NK-92 treated with Interleukin-12 subunit alpha and Interleukin-12 subunit beta, amount 100 ng/mL, for 24 hours (cell line): ENCODE measurements at regions not wholly inside any gene's neighbourhood (a gene's known extent, or its start where the extent isn't known, plus 50 kb on each side); places are given as distances from the start of the nearest gene placed in this dataset.

Experiments used
- DNase-seq: peaks from one replicate; lab custom pipeline; 2025; lab: John Stamatoyannopoulos, UW

DNA sequence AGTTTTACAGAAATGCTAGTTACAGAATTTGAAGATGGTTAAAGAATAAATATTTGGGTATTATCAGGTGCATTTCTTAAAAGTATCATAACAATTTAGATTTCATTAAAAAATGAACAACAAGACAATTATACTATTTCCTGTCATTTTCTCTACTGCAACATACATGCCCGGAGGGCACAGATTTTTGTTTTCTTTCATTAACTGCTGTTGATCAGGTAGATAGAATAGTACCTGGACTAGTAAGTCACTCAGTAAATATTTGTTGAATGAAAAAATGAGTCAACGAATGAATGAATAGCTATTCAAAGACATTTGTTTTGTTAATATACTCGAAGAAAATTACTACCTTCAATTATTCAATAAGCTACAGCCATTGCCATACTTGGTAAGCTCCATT, 531.2 kb upstream of the VRK2 start:
- DNase-seq = no peak

- DNase-seq = no peak
Observed at GRCh38 chr2:57516698-57517340, 529.8 kb upstream of the VRK2 start.

DNA sequence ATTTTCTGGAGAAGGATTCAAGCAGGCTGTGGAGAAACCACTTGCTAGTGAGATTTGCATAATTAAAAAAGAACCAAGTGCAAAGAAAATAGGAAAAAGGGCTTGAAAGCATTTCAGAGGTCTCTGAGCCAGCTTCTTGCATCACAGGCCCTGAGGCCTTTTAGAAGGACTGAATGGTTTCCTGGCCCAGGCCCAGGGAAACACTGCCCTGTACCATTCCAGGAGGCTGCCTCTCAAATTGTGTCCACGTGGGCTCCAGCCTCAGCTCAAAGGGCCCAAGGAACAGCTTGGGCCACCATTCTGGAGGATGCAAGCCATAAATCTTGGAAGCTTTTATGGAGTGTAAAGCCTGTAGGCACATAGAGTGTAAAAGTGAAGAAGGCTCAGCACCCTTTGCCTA, 523.3 kb upstream of the VRK2 start:
- no peak for DNase-seq

GRCh38 chr2:57527685-57528084, 518.9 kb upstream of the VRK2 start:
- DNase-seq = no peak

- DNase-seq = no peak
Observed at GRCh38 chr2:57528499-57528898, 518.1 kb upstream of the VRK2 start.

DNA sequence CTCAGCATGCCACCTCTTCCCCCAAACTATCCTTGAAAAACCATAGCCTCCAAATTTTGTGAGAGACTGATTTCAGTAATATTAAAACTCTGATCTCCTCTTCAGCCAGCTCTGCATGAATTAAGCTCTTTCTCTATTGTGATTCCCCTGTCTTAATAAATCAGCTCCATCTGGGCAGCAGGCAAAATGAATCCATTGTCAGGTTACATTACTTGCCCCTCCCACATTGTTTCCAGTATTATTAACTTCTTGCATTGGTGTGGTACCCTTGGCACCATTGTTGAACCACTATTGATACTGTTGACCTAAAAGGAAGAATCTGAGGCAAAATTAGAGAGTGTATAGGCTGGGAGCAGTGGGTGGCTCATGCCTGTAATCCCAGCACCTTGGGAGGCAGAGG, 512.2 kb upstream of the VRK2 start:
- DNase-seq = no peak

DNA sequence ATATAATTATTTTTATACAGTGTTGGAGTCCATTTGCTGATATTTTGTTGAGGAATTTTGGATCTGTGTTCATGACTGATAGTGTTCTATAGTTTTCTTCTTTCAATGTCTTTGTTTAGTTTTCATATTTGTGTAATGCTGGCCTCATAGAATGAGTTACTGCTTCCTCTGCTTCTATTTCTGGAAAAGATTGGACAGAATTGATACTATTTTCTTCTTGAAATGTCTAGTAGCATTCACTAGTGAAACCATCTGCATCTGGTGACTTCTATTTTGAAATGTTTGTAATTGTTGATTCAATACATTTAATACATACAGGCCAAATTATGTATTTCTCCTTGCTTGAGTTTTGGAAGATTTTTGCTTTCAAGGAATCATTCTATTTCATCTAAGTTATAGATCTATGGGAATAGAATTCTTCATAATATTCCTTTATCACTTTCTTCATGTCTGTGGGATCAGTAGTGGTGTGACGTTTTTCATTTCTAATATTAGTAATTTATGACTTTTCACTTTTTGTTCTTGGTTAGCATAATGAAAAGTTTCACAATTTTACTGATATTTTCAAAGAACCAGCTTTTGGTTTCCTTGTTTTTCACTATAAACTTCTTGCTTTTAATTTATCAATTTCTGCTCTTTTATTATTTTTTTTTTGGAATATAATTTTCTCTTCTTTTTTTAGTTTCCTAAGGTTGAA, 509.9 kb upstream of the VRK2 start:
- DNase-seq = no peak

DNA sequence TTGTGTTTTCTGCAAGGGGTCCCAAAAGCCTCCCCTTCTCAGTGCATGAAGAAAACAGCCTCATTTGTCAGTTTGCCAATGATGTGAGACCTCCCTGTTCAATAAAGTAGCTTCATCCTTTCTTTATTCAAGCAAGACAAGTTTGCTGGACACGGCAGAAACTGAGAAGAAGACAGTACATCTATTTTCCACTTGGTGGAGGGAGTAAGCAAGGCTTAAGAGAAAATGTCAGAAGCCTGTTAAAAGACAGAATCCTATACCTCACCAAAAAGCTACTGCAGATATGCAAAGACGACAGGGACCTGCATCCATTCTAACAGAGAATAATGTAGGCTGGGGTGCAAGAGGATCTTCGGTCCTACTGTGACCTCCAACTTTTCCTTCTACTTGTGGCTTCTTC, 506.8 kb upstream of the VRK2 start:
- DNase-seq = no peak

GRCh38 chr2:57542081-57542480, 504.5 kb upstream of the VRK2 start:
- no peak for DNase-seq

DNA sequence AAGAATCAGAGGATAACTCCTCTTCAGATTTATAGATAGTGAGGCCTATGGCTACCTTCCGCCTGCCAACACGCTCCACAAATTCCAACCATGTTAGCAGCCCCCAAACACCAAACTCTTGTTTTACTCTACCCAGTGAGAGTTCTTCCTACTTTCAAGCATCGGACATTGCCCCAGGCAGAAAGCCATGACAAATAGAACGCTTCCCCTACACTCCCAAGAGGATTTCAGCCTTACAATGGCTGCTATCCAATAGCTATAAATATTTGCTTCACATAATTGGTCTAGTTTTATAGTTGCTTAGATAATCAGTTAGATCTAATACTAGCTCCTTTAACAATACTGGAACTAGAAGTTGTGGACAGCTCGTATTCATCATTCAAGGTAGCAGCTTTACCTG, 503.4 kb upstream of the VRK2 start:
- DNase-seq = no peak

DNA sequence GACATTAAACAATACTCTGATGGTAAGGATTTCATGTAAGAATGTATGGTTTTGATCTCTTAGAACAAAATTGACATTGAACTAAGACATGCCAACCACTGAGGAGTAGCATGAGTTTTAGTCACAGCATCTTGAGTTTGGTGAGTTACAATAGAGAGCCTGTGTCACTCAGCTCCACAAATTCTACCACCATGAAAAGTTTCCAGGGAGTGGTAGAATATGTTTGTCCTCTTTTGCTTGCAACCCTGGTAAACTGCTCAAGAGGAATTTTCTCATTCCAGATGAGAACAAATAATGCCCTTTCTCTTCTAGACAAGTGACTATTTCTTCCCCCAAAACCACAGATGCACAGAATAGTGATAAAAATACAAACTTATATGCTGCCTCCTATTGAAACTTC, 502.0 kb upstream of the VRK2 start:
- DNase-seq = no peak

DNA sequence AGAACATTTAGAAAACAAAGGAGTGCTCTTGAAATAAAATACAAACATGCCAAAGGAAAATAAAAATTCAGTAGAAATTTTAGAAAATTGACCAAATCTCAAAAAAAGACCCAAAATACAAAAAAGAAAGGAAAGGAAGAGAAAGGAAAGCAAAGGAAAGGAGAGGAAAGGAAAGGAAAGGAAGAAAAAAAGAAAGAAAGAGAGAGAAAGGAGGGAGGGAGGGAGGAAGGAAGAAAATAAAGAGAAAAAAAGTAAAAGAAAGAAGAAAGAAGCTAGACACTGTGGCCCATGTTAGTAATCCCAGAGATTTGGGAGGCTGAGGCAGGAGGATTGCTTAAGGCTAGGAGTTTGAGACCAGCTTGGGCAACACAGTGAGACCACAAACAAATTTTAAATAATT, 500.1 kb upstream of the VRK2 start:
- no peak for DNase-seq

DNA sequence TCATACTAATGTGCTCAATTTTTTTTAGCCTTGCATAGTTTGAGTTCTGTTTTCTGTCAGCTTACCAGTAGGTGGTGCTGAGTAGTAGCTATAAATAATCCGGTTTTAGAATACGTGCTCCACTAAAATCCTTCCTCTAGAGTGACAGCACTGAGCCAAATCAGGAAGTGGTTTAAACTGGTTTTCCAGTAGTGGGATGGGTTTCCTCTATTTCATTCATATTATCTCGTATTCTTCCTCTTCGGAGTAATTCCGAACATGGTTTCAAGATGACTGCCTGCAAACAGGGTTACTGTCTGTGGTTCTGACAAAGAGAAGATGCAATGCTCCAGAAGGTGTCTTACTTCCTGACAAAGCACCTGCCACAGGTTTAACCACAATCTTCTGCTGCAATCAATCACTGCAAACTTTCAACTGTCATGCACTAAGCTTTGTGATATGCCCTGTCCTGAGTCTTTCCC, 496.9 kb upstream of the VRK2 start:
- DNase-seq = no peak

- DNase-seq = no peak
Observed at GRCh38 chr2:57550912-57551311, 495.7 kb upstream of the VRK2 start.

DNA sequence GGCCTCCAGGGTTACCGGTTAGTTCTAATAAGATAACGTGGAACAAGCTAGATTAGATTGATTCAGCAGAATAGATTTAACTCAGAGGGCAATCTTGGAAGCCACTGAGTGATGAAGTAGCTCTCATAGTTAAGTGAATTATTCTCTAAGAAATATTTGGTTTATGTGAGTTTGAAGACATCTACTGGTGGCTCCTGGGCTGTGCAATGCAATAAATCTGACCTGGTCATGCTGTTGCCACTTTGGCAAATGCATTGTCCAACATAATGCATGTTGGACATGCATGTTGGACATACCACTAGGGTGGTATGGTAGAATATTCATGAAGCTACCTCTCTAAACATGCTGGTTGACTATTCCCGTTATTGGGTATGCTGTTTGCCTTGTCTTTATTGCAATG, 493.7 kb upstream of the VRK2 start:
- DNase-seq = no peak

DNA sequence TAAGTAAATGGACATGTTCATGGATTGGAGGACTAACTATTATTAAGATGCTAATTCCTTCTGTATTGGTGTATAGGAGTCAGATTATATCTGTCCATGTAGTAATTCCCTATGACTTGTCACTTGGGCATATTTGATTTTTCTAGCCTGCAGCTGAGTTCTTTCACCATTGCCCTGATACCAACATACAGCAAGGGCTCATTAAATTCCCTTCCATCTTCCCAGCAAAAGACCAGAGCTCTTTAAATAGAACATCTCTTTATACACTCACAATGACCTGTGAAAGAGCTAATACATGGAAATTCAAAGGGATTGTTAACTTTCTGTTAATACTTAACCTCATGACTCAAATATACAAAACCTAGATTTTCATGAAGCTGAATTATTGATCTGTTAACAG, 492.3 kb upstream of the VRK2 start:
- no peak for DNase-seq

- no peak for DNase-seq
Observed at GRCh38 chr2:57558312-57558711, 488.3 kb upstream of the VRK2 start.

- no peak for DNase-seq
Observed at GRCh38 chr2:57562495-57562894, 484.1 kb upstream of the VRK2 start.

- DNase-seq = no peak
Observed at GRCh38 chr2:57563015-57563414, 483.6 kb upstream of the VRK2 start.

GRCh38 chr2:57567245-57567644, 479.4 kb upstream of the VRK2 start:
- DNase-seq = no peak

GRCh38 chr2:57569396-57569795, 477.2 kb upstream of the VRK2 start:
- DNase-seq = no peak

DNA sequence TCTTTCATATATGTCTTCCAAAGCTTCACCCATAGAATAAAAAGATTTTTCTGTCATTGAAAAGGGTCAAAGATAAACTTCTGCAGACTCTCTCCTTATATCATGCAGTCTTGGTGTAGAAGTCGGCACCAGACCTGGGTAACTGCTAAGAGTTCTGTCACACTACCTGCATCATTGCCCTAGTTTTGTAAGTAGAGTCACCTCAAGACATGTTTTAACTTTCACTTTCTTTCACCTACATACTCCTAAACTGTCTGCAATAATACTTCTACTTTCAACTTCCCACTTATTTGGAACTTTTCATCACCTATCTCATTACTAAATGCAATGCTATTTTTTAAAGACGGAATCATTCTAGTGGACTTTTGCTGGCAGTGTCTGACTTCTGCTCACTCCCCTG, 475.6 kb upstream of the VRK2 start:
- no peak for DNase-seq

DNA sequence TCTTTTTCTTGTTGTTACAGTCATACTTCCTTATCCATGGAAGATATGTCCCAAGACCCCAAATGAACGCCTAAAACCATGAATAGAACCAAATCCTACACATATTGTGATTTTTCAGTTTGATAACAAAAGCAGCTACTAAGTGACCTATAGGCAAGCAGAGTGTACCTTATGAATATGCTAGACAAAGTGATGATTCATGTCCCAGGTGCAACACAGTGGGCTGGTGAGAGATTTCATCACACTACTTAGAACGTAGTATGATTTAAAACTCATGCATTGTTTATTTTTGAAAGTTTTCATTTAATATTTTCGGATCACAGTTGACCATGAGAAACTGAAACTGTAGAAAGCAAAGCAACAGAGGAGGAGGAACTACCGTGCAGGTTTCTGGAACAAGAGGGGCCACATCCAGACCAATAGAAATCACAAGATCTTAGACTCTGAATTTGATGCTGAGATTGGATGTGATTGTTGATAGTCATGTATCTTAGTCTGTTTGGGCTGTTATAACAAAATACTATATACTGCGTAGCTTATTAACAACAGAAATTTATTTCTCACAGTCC, 470.8 kb upstream of the VRK2 start:
- no peak for DNase-seq

GRCh38 chr2:57576983-57577382, 469.6 kb upstream of the VRK2 start:
- no peak for DNase-seq
